ENCODE measurements at regions not wholly inside any gene's neighbourhood (a gene's known extent, or its start where the extent isn't known, plus 50 kb on each side); places are given as distances from the start of the nearest gene placed in this dataset.

DNA sequence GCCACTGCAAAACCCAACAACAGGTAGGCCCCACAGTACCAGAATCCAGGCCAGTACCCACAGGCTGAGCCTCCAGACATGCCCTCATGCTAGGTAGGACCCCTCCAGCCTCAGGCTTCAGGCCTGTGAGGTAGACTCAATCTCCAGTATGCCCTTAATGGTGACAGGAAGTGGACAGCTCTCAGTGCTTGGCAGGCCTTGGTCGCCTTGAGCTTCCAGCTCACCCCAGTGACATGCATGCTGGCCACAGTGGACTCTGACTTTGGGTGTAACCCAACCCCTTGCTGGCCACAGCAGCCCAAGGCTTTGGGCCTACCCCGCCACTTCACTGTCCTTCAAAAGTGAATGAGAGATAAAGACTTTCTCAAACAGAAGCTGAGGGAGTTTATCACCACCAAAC, 324.2 kb downstream of the ANTXR2 start:
- TF ChIP-seq, protein P1, sequence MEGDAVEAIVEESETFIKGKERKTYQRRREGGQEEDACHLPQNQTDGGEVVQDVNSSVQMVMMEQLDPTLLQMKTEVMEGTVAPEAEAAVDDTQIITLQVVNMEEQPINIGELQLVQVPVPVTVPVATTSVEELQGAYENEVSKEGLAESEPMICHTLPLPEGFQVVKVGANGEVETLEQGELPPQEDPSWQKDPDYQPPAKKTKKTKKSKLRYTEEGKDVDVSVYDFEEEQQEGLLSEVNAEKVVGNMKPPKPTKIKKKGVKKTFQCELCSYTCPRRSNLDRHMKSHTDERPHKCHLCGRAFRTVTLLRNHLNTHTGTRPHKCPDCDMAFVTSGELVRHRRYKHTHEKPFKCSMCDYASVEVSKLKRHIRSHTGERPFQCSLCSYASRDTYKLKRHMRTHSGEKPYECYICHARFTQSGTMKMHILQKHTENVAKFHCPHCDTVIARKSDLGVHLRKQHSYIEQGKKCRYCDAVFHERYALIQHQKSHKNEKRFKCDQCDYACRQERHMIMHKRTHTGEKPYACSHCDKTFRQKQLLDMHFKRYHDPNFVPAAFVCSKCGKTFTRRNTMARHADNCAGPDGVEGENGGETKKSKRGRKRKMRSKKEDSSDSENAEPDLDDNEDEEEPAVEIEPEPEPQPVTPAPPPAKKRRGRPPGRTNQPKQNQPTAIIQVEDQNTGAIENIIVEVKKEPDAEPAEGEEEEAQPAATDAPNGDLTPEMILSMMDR (IDR thresholded peaks at IDR 0.05) = no peak
- TF ChIP-seq POLR2A (IDR thresholded peaks at IDR 0.05) = no peak

Measured in thyroid gland (tissue), 4 donors.